K562 (cell line): ENCODE measurements at regions not wholly inside any gene's neighbourhood (a gene's known extent, or its start where the extent isn't known, plus 50 kb on each side); places are given as distances from the start of the nearest gene placed in this dataset.

Experiments used
- ATAC-seq: fragments of 200-7000 bp; cut with Tn5 transposase; 3 replicates; pipeline ENCODE4 v1.9.1; 2020; ENCODE audit warnings: moderate library complexity
- BruUV-seq: library from RNA; stranded (reverse); fragments of 400-500 nt; replicated peaks from 2 replicates; lab custom pipeline; 2021; lab: Mats Ljungman, UMichigan
- CTCF ChIA-PET: fragments of 300-600 bp; formaldehyde crosslinking; extraction: SDS; loops from one replicate; lab custom pipeline; 2021; ENCODE audit warnings: low intra/inter-chr PET ratio; lab: Yijun Ruan, JAX
- POLR2A ChIA-PET: fragments of 300-600, 350-650 bp; sonication (Branson Sonifier 250); formaldehyde crosslinking; extraction: SDS; loops from one replicate; lab custom pipeline; 2021; ENCODE audit warnings: antibody characterized with exemption, inconsistent platforms; lab: Yijun Ruan, JAX
- DNase-seq, 4 experiments: peaks; one replicate each; pipeline versions ENCODE4 v3.0.0 to v3.0.0-alpha.2; 2011 to 2018; ENCODE audit warnings: low spot score in 3 of 4, mixed read lengths in 3 of 4; ENCODE audit errors: extremely low read depth in 1 of 4
- FAIRE-seq: peaks from 2 replicates; lab custom pipeline; 2011; peaks lifted over from hg19 to GRCh38; lab: Jason Lieb, UNC
- H2AFZ ChIP-seq: 2 replicates; pipeline ENCODE4 v1.6.0; 2011; ENCODE audit warnings: low read depth, low read length, control low read depth, inconsistent platforms
- H3K27ac ChIP-seq: fragments of 200-600 bp; 3 replicates; pipeline ENCODE4 v1.8.0; 2011; ENCODE audit warnings: low read depth, mild to moderate bottlenecking, control low read depth, inconsistent platforms, low read length, moderate library complexity, mixed read lengths; ENCODE audit errors: extremely low read depth
- H3K27me3 ChIP-seq, 2 experiments: fragments of 300-600 bp in 1 of 2; 2 replicates in 1 of 2; 3 replicates in 1 of 2; pipeline versions ENCODE4 v1.6.0 to v1.8.0; 2011; ENCODE audit warnings: inconsistent platforms in 2 of 2, low read length in 2 of 2, mild to moderate bottlenecking in 1 of 2, mixed read lengths in 1 of 2, moderate library complexity in 1 of 2; ENCODE audit not compliant: control insufficient read depth in 2 of 2, insufficient read depth in 2 of 2
- H3K36me3 ChIP-seq: fragments of 300-600 bp; 3 replicates; pipeline ENCODE4 v1.8.0; 2011; ENCODE audit warnings: mild to moderate bottlenecking, low read length, inconsistent platforms; ENCODE audit not compliant: control insufficient read depth, insufficient read depth
- H3K4me1 ChIP-seq, 2 experiments: fragments of 200-600 bp in 1 of 2; replicated peaks in 1 of 2; 2 replicates in 1 of 2; 3 replicates in 1 of 2; pipeline versions ENCODE4 v1.5.1 to v1.8.0; 2011; ENCODE audit warnings: inconsistent platforms in 2 of 2, low read length in 2 of 2, mild to moderate bottlenecking in 1 of 2, mixed read lengths in 1 of 2, moderate library complexity in 1 of 2; ENCODE audit not compliant: control insufficient read depth in 2 of 2, insufficient read depth in 2 of 2
- H3K4me2 ChIP-seq: 2 replicates; pipeline ENCODE4 v1.6.1; 2011; ENCODE audit warnings: low read length, control low read depth, inconsistent platforms, mixed read lengths; ENCODE audit not compliant: insufficient read depth
- H3K4me3 ChIP-seq: fragments of 200-600 bp; sonication (generic), shearing (Covaris generic); 2 replicates; pipeline ENCODE4 v1.5.1; 2016; ENCODE audit warnings: control low read depth, inconsistent platforms
- H3K79me2 ChIP-seq: fragments of 200-600 bp; 3 replicates; pipeline ENCODE4 v1.8.0; 2011; ENCODE audit warnings: low read length, inconsistent platforms; ENCODE audit not compliant: control insufficient read depth, insufficient read depth
- H3K9ac ChIP-seq, 2 experiments: 2 replicates each; pipeline versions ENCODE4 v1.6.0 to v1.6.1; 2011; ENCODE audit warnings: low read depth in 2 of 2, low read length in 2 of 2, control low read depth in 1 of 2, inconsistent platforms in 1 of 2, mild to moderate bottlenecking in 1 of 2, mixed read lengths in 1 of 2; ENCODE audit not compliant: insufficient read depth in 1 of 2
- H3K9me1 ChIP-seq: one replicate; pipeline ENCODE4 v1.6.0; 2011; ENCODE audit warnings: inconsistent platforms, mild to moderate bottlenecking, low read length, moderate library complexity; ENCODE audit not compliant: control insufficient read depth, insufficient read depth
- H3K9me3 ChIP-seq: replicated peaks from 2 replicates; pipeline ENCODE4 v1.5.1; 2011; ENCODE audit warnings: low read depth, low read length, inconsistent platforms; ENCODE audit not compliant: control insufficient read depth, insufficient read depth
- H4K20me1 ChIP-seq: replicated peaks from 2 replicates; pipeline ENCODE4 v1.6.1; 2011; ENCODE audit warnings: low read length, inconsistent platforms, mixed read lengths; ENCODE audit not compliant: control insufficient read depth, insufficient read depth
- AFF1 ChIP-seq, 2 experiments: fragments of 450-650 bp; IDR thresholded peaks; 2 replicates each; pipeline ENCODE4 v1.6.1; 2018; ENCODE audit warnings: mild to moderate bottlenecking in 2 of 2, low read depth in 1 of 2; ENCODE audit not compliant: partially characterized antibody in 2 of 2
- ETV6 ChIP-seq, 3 experiments: fragments of 150-350 bp in 1 of 3; sonication (generic) in 1 of 3; formaldehyde crosslinking in 1 of 3; IDR thresholded peaks; 2 replicates each; pipeline versions ENCODE4 v1.6.1 to v1.8.0; 2014 to 2022; ENCODE audit warnings: borderline replicate concordance in 2 of 3, low read depth in 2 of 3, antibody characterized with exemption in 1 of 3, low read length in 1 of 3, mild to moderate bottlenecking in 1 of 3, missing genetic modification reagents in 1 of 3
- HDAC2 ChIP-seq: fragments of 450-650 bp; IDR thresholded peaks from 2 replicates; pipeline ENCODE4 v1.6.1; 2016; ENCODE audit warnings: mild to moderate bottlenecking
- MAX ChIP-seq: sonication (generic); formaldehyde crosslinking; IDR thresholded peaks from 2 replicates; pipeline ENCODE4 v1.9.0; 2022; ENCODE audit warnings: mild to moderate bottlenecking, missing genetic modification reagents
- MEF2A ChIP-seq: IDR thresholded peaks from 2 replicates; pipeline ENCODE4 v1.6.1; 2011; ENCODE audit warnings: low read depth, mild to moderate bottlenecking, low read length, moderate library complexity; ENCODE audit not compliant: control insufficient read depth
- MYC ChIP-seq, 2 experiments: fragments of 250-450 bp in 1 of 2; sonication (Bioruptor Pico) in 1 of 2; IDR thresholded peaks; 2 replicates each; pipeline versions ENCODE4 v1.5.1 to v1.6.1; 2012 to 2021; ENCODE audit warnings: low read depth in 2 of 2, borderline replicate concordance in 1 of 2, improper control_type of control experiment in 1 of 2, low read length in 1 of 2, mild to moderate bottlenecking in 1 of 2, moderate library complexity in 1 of 2
- NR1H2 ChIP-seq: sonication (generic); formaldehyde crosslinking; IDR thresholded peaks from 2 replicates; pipeline ENCODE4 v1.4.0; 2020; ENCODE audit warnings: mild to moderate bottlenecking, missing genetic modification reagents
- POLR3A ChIP-seq: IDR thresholded peaks from 2 replicates; pipeline ENCODE4 v1.6.1; 2011; ENCODE audit warnings: borderline replicate concordance, mild to moderate bottlenecking, moderate library complexity; ENCODE audit not compliant: insufficient read length, insufficient read depth; ENCODE audit errors: extremely low read depth
- RBM14 ChIP-seq: fragments of 200-400 bp; formaldehyde crosslinking; IDR thresholded peaks from 2 replicates; pipeline ENCODE4 v1.6.1; 2018; ENCODE audit warnings: low read depth, mild to moderate bottlenecking, low read length, moderate library complexity, borderline replicate concordance; ENCODE audit not compliant: insufficient read depth
- TCF3 ChIP-seq: sonication (generic); formaldehyde crosslinking; IDR thresholded peaks from 2 replicates; pipeline ENCODE4 v1.4.0; 2020; ENCODE audit warnings: mild to moderate bottlenecking, missing genetic modification reagents
- ZNF274 ChIP-seq: IDR thresholded peaks from 2 replicates; pipeline ENCODE4 v1.6.1; 2011; ENCODE audit warnings: low read depth, mild to moderate bottlenecking, low read length, moderate library complexity, borderline replicate concordance
- in situ Hi-C: fragments of 300-500 bp; cut with MboI; formaldehyde crosslinking; loops from 4 replicates; pipeline ENCODE4 v1.15.0; 2018; ENCODE audit warnings: inconsistent platforms, mixed read lengths
- intact Hi-C: fragments of 100-400 bp; cut with micrococcal nuclease; formaldehyde crosslinking; loops from 2 replicates; pipeline ENCODE4 v1.14.2; 2022
- TF ChIP-seq, protein P1 (sequence below): sonication (generic); formaldehyde crosslinking; IDR thresholded peaks from 2 replicates; pipeline ENCODE4 v1.8.0; 2022; ENCODE audit warnings: mild to moderate bottlenecking, missing genetic modification reagents
- TF ChIP-seq, protein P2 (sequence below): fragments of 250-450 bp; sonication (Bioruptor Pico); IDR thresholded peaks from 2 replicates; pipeline ENCODE4 v1.4.0; 2020; ENCODE audit warnings: mild to moderate bottlenecking, moderate library complexity, borderline replicate concordance

DNA sequence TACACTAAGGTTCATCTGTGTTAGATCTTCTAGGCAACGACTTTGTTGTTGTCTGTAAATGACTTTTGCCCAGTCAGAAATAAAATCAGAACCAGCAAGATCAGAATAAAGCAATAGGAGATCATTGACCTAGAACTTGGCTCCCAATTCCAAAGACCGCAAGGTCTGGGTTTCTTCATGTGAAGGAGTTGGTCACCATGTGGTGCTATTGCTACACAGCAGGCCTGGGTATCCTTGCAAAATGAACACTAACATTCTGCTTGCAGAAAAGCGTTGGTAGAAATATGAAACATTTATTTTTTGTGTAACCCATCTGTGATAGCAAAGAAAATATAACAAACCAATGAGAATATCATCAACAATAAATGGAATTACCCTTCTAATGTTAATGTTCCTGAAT is 831.0 kb downstream of the NXPH1 start (continued):
- TF ChIP-seq MYC (IDR thresholded peaks at IDR 0.05; ENCODE audit: low read depth, low read length): no peak
- TF ChIP-seq MYC (CRISPR knock-in tag; IDR thresholded peaks at IDR 0.05; ENCODE audit: borderline replicate concordance, low read depth): no peak
- TF ChIP-seq ZNF274: no peak
- no peak for TF ChIP-seq AFF1 (IDR thresholded peaks at IDR 0.05; ENCODE audit: low read depth in 1 of 2, partially characterized antibody in 2 of 2)
- TF ChIP-seq RBM14: no peak
- TF ChIP-seq MAX (CRISPR knock-in tag): no peak
- no peak for TF ChIP-seq HDAC2

DNA sequence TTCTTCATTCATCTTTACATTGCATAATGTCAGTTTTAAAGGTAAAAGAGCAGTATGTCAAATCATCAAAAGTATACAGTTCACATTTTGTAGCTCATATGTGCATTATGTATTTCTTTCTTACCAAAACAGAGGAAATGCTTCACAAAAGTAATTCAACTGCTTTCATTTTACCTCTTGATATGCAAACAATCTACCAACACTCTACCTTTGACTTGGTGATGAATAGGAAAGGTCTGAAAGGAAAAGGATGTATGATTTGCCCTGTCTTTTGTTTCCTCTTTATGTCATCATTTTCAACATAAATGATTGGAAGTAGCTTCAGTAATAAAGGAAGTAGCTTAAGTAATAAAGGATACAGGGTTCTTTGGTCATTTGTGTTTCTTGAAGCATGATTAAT is 846.7 kb downstream of the NXPH1 start:
- no peaks in the 10 kb centered on the region for H3K9me3 ChIP-seq
- H3K9ac ChIP-seq: no peak overlapping the region
- no peak for DNase-seq
- TF ChIP-seq, protein P1, sequence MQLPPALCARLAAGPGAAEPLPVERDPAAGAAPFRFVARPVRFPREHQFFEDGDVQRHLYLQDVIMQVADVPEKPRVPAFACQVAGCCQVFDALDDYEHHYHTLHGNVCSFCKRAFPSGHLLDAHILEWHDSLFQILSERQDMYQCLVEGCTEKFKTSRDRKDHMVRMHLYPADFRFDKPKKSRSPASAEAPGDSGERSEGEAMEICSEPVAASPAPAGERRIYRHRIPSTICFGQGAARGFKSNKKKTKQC (CRISPR knock-in tag): no peak
- no peak for TF ChIP-seq MEF2A
- TF ChIP-seq POLR3A: no peak
- no peak for TF ChIP-seq TCF3 (CRISPR knock-in tag)
- TF ChIP-seq, protein P2, sequence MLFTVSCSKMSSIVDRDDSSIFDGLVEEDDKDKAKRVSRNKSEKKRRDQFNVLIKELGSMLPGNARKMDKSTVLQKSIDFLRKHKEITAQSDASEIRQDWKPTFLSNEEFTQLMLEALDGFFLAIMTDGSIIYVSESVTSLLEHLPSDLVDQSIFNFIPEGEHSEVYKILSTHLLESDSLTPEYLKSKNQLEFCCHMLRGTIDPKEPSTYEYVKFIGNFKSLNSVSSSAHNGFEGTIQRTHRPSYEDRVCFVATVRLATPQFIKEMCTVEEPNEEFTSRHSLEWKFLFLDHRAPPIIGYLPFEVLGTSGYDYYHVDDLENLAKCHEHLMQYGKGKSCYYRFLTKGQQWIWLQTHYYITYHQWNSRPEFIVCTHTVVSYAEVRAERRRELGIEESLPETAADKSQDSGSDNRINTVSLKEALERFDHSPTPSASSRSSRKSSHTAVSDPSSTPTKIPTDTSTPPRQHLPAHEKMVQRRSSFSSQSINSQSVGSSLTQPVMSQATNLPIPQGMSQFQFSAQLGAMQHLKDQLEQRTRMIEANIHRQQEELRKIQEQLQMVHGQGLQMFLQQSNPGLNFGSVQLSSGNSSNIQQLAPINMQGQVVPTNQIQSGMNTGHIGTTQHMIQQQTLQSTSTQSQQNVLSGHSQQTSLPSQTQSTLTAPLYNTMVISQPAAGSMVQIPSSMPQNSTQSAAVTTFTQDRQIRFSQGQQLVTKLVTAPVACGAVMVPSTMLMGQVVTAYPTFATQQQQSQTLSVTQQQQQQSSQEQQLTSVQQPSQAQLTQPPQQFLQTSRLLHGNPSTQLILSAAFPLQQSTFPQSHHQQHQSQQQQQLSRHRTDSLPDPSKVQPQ (CRISPR knock-in tag): no peak
- no peak for TF ChIP-seq NR1H2 (CRISPR knock-in tag)
- no peak for TF ChIP-seq ETV6 (IDR thresholded peaks at IDR 0.05; ENCODE audit: borderline replicate concordance in 1 of 2, low read depth in 2 of 2, low read length in 1 of 2)
- no peak for TF ChIP-seq ETV6 (CRISPR knock-in tag; IDR thresholded peaks at IDR 0.05; ENCODE audit: borderline replicate concordance)

More for the DNA sequence above, 846.7 kb downstream of the NXPH1 start:
- intact Hi-C loops (no loop called here), in situ Hi-C loops (no loop called here)
- Histone ChIP-seq H3K4me1 (no peaks in the 10 kb centered on the region), H3K9me1 (no peaks in the 10 kb centered on the region), H2AFZ (no peak overlapping the region), H3K79me2 (no peaks in the 10 kb centered on the region), H3K4me2 (no peak overlapping the region), H3K27me3 (no peaks in the 10 kb centered on the region), H3K4me3 (no peak overlapping the region), H4K20me1 (no peaks in the 10 kb centered on the region), H3K27ac (no peak overlapping the region), H3K36me3 (no peaks in the 10 kb centered on the region)
- ChIA-PET CTCF (no interaction called here), POLR2A (no interaction called here)
- no peak for ATAC-seq
- no peak for FAIRE-seq
- no TSS peak for BruUV-seq
